ENCODE measurements at regions not wholly inside any gene's neighbourhood (a gene's known extent, or its start where the extent isn't known, plus 50 kb on each side); places are given as distances from the start of the nearest gene placed in this dataset.

GRCh38 chr6:104402572-104402971 lies 457.1 kb downstream of the HACE1 start:
- TF ChIP-seq CTCF (IDR thresholded peaks at IDR 0.05) (no peak), ZFX (IDR thresholded peaks at IDR 0.05; ENCODE audit: borderline replicate concordance) (no peak)

Measured in 22Rv1 (cell line).